GM23248 (cell line): ENCODE measurements at regions not wholly inside any gene's neighbourhood (a gene's known extent, or its start where the extent isn't known, plus 50 kb on each side); places are given as distances from the start of the nearest gene placed in this dataset.

Source experiments
- DNase-seq: peaks from one replicate; pipeline ENCODE4 v3.0.0-alpha.2; 2015
- H2AFZ ChIP-seq: fragments of 200-600 bp; sonication (generic); 2 replicates; pipeline ENCODE4 v1.6.1; 2016; ENCODE audit warnings: antibody characterized with exemption
- H3F3A ChIP-seq: fragments of 200-600 bp; sonication (generic); 2 replicates; pipeline ENCODE4 v1.6.1; 2016; ENCODE audit warnings: mild to moderate bottlenecking, antibody characterized with exemption, mixed run types; ENCODE audit not compliant: insufficient read depth
- H3K27ac ChIP-seq: fragments of 200-600 bp; sonication (generic); 2 replicates; pipeline ENCODE4 v1.5.1; 2016; ENCODE audit warnings: mild to moderate bottlenecking
- H3K27me3 ChIP-seq: fragments of 200-600 bp; sonication (generic); replicated peaks from 2 replicates; pipeline ENCODE4 v1.6.1; 2016; ENCODE audit warnings: mild to moderate bottlenecking; ENCODE audit not compliant: insufficient read depth
- H3K36me3 ChIP-seq: fragments of 200-600 bp; sonication (generic); 2 replicates; pipeline ENCODE4 v1.6.1; 2016; ENCODE audit warnings: low read depth, mild to moderate bottlenecking
- H3K4me1 ChIP-seq: fragments of 200-600 bp; sonication (generic); 2 replicates; pipeline ENCODE4 v1.6.1; 2016; ENCODE audit warnings: mild to moderate bottlenecking; ENCODE audit not compliant: insufficient read depth
- H3K4me2 ChIP-seq: fragments of 200-600 bp; sonication (generic); one replicate; pipeline ENCODE4 v1.6.1; 2016; ENCODE audit warnings: mild to moderate bottlenecking; ENCODE audit not compliant: unreplicated experiment
- H3K4me3 ChIP-seq: fragments of 200-600 bp; sonication (generic); 2 replicates; pipeline ENCODE4 v1.5.1; 2016; ENCODE audit warnings: mild to moderate bottlenecking
- H3K79me2 ChIP-seq: fragments of 200-600 bp; sonication (generic); 2 replicates; pipeline ENCODE4 v1.6.1; 2016; ENCODE audit warnings: mild to moderate bottlenecking; ENCODE audit not compliant: insufficient read depth
- H3K9ac ChIP-seq: fragments of 200-600 bp; sonication (generic); 2 replicates; pipeline ENCODE4 v1.6.1; 2016; ENCODE audit warnings: mild to moderate bottlenecking
- H3K9me2 ChIP-seq: fragments of 200-600 bp; sonication (generic); 2 replicates; pipeline ENCODE4 v1.6.1; 2016; ENCODE audit warnings: mixed run types, mild to moderate bottlenecking, moderate library complexity; ENCODE audit not compliant: insufficient read depth
- H3K9me3 ChIP-seq: fragments of 200-600 bp; sonication (generic); one replicate; pipeline ENCODE4 v1.6.1; 2017; ENCODE audit warnings: low read depth
- H4K20me1 ChIP-seq: fragments of 200-600 bp; sonication (generic); 2 replicates; pipeline ENCODE4 v1.6.0; 2016; ENCODE audit not compliant: insufficient read depth
- EZH2 ChIP-seq: fragments of 200-600 bp; sonication (generic); IDR thresholded peaks from 2 replicates; pipeline ENCODE4 v1.6.1; 2018; ENCODE audit warnings: antibody characterized with exemption, mild to moderate bottlenecking; ENCODE audit not compliant: insufficient read depth, poor library complexity, severe bottlenecking
- EZH2phosphoT487 ChIP-seq: fragments of 200-600 bp; sonication (generic); IDR thresholded peaks from 2 replicates; pipeline ENCODE4 v1.6.1; 2018; ENCODE audit warnings: antibody characterized with exemption, moderate library complexity, mild to moderate bottlenecking, low read depth; ENCODE audit not compliant: insufficient read depth
- WGBS, 2 experiments: methylation state at CpG; one replicate each; pipeline ENCODE4 v1.1.6; 2015 to 2017; ENCODE audit warnings: low lambda C conversion rate in 2 of 2, low coverage in 1 of 2; ENCODE audit errors: missing lambda C conversion rate in 2 of 2; 5-methylcytosine and 5-hydroxymethylcytosine counted together
- in situ Hi-C: fragments of 300-500 bp; cut with MboI; formaldehyde crosslinking; loops from 2 replicates; pipeline ENCODE4 v1.15.0; 2020

GRCh38 chr7:82694022-82694421, 250.4 kb upstream of the CACNA2D1 start:
- H3K9me3 ChIP-seq, result no peaks in the 10 kb centered on the region
- peak; percentile 38 for DNase-seq
- H3K9me2 ChIP-seq, result no peaks in the 10 kb centered on the region
- in situ Hi-C loops, result no loop called here
- H3K27ac ChIP-seq, result no peak overlapping the region
- H3F3A ChIP-seq, result no peaks in the 10 kb centered on the region; the same call in 1 of the 2 replicates
- H3K9ac ChIP-seq, result no peak overlapping the region
- H3K4me2 ChIP-seq, result no peak overlapping the region
- no peaks in the 10 kb centered on the region for H3K79me2 ChIP-seq
- H3K36me3 ChIP-seq, result no peaks in the 10 kb centered on the region
- WGBS, 2 experiments, result 58 to 62% methylated on average over 5 of the region's 5 CpGs
- H4K20me1 ChIP-seq, result no peaks in the 10 kb centered on the region
- no peaks in the 10 kb centered on the region; the same call in 1 of the 2 replicates for H3K4me1 ChIP-seq
- H2AFZ ChIP-seq, result no peak overlapping the region
- TF ChIP-seq EZH2phosphoT487, result no peak
- no peak for TF ChIP-seq EZH2
- no peaks in the 10 kb centered on the region for H3K27me3 ChIP-seq
- H3K4me3 ChIP-seq, result no peak overlapping the region

- Histone ChIP-seq H3K9me3 (no peaks in the 10 kb centered on the region), H4K20me1 (no peaks in the 10 kb centered on the region), H3K27me3 (no peaks in the 10 kb centered on the region), H2AFZ (no peak overlapping the region), H3K79me2 (no peaks in the 10 kb centered on the region), H3K9me2 (no peaks in the 10 kb centered on the region), H3K9ac (no peak overlapping the region), H3K4me1 (no peaks in the 10 kb centered on the region), H3F3A (no peaks in the 10 kb centered on the region), H3K4me3 (no peak overlapping the region), H3K36me3 (no peaks in the 10 kb centered on the region), H3K4me2 (no peak overlapping the region), H3K27ac (no peak overlapping the region)
- in situ Hi-C loops, result no loop called here
- WGBS, 2 experiments, result 87 to 94% methylated on average over 7 of the region's 7 CpGs
- TF ChIP-seq EZH2phosphoT487 (no peak), EZH2 (no peak)
- no peak for DNase-seq
These were observed 247.4 kb upstream of the CACNA2D1 start for GRCh38 chr7:82690929-82691328.

- Histone ChIP-seq H3K27ac (no peak overlapping the region), H3K36me3 (no peaks in the 10 kb centered on the region), H2AFZ (no peak overlapping the region), H3K4me1 (no peaks in the 10 kb centered on the region), H3K4me2 (no peak overlapping the region), H3F3A (no peaks in the 10 kb centered on the region), H3K9me3 (no peaks in the 10 kb centered on the region), H3K9me2 (no peaks in the 10 kb centered on the region), H3K27me3 (no peaks in the 10 kb centered on the region; the same call in 1 of the 2 replicates), H3K9ac (no peak overlapping the region), H3K4me3 (no peak overlapping the region), H3K79me2 (no peaks in the 10 kb centered on the region), H4K20me1 (no peaks in the 10 kb centered on the region)
- WGBS, 2 experiments, result 17 to 23% methylated on average over 1 of the region's 1 CpG
- no peak for TF ChIP-seq EZH2phosphoT487
- TF ChIP-seq EZH2, result no peak
- in situ Hi-C loops, result no loop called here
- DNase-seq, result no peak
These were observed 241.6 kb upstream of the CACNA2D1 start for GRCh38 chr7:82685214-82685613.

- H4K20me1 ChIP-seq, result no peaks in the 10 kb centered on the region
- H3K9me2 ChIP-seq, result no peaks in the 10 kb centered on the region
- H3K79me2 ChIP-seq, result no peaks in the 10 kb centered on the region
- no peak for DNase-seq
- no peak overlapping the region for H3K4me2 ChIP-seq
- no peaks in the 10 kb centered on the region for H3F3A ChIP-seq
- no peak overlapping the region for H2AFZ ChIP-seq
- no peak for TF ChIP-seq EZH2phosphoT487
- TF ChIP-seq EZH2, result no peak
- H3K9ac ChIP-seq, result no peak overlapping the region
- in situ Hi-C loops, result no loop called here
- no peak overlapping the region for H3K27ac ChIP-seq
- H3K4me1 ChIP-seq, result no peaks in the 10 kb centered on the region
- WGBS, 2 experiments, result 47 to 48% methylated on average over 2 of the region's 2 CpGs
- H3K36me3 ChIP-seq, result no peaks in the 10 kb centered on the region
- H3K9me3 ChIP-seq, result no peaks in the 10 kb centered on the region
- no peaks in the 10 kb centered on the region; the same call in 1 of the 2 replicates for H3K27me3 ChIP-seq
- H3K4me3 ChIP-seq, result no peak overlapping the region
These were observed 235.1 kb upstream of the CACNA2D1 start for GRCh38 chr7:82678716-82679115.

GRCh38 chr7:82678259-82678658, 234.7 kb upstream of the CACNA2D1 start:
- no peak overlapping the region for H3K4me3 ChIP-seq
- no peak for DNase-seq
- in situ Hi-C loops, result no loop called here

More at GRCh38 chr7:82678259-82678658, 234.7 kb upstream of the CACNA2D1 start:
- Histone ChIP-seq H3K27ac (no peak overlapping the region), H3K27me3 (no peaks in the 10 kb centered on the region; the same call in 1 of the 2 replicates), H3K9ac (no peak overlapping the region), H3K79me2 (no peaks in the 10 kb centered on the region), H2AFZ (no peak overlapping the region), H4K20me1 (no peaks in the 10 kb centered on the region), H3K36me3 (no peaks in the 10 kb centered on the region), H3K9me3 (no peaks in the 10 kb centered on the region), H3K4me2 (no peak overlapping the region), H3F3A (no peaks in the 10 kb centered on the region), H3K4me1 (no peaks in the 10 kb centered on the region), H3K9me2 (no peaks in the 10 kb centered on the region)
- TF ChIP-seq EZH2 (no peak), EZH2phosphoT487 (no peak)
- WGBS, 2 experiments, result 40 to 45% methylated on average over 6 of the region's 6 CpGs
